ENCODE measurements at regions not wholly inside any gene's neighbourhood (a gene's known extent, or its start where the extent isn't known, plus 50 kb on each side); places are given as distances from the start of the nearest gene placed in this dataset.
"Not testable (repeated sequence)": the region's sequence is repeated elsewhere in the genome, so short reads cannot be mapped to it uniquely, and the experiment has no call there.

- DNase-seq: no peak
Measured at GRCh38 chr15:38819387-38819950, 254.9 kb upstream of the RASGRP1 start.

- DNase-seq: no peak
Measured at GRCh38 chr15:38823263-38823662, 258.6 kb upstream of the RASGRP1 start.

GRCh38 chr15:38824719-38825118 is 260.1 kb upstream of the RASGRP1 start:
- no peak for DNase-seq

DNA sequence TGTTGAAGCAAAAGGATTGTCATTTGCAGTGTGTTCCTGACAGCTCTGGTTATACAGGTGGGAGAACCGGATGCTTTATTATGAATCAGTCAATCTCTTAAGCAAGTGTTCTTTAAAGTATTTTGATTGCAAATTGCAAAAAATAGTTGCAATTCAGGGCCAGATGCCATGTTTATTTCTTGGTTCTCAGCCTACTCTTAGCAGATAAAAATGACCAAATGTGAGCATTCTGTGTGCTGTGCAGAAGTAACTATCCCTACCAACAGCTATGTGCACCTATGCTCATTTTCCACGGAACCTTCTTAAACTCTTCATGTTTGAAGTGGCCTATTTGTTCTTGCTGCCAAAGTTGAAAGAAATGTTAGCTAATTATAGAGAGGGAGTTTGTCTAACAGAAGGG is 262.3 kb upstream of the RASGRP1 start:
- no peak for DNase-seq

- DNase-seq: no peak
Measured at GRCh38 chr15:38828031-38828532, 263.5 kb upstream of the RASGRP1 start.

DNA sequence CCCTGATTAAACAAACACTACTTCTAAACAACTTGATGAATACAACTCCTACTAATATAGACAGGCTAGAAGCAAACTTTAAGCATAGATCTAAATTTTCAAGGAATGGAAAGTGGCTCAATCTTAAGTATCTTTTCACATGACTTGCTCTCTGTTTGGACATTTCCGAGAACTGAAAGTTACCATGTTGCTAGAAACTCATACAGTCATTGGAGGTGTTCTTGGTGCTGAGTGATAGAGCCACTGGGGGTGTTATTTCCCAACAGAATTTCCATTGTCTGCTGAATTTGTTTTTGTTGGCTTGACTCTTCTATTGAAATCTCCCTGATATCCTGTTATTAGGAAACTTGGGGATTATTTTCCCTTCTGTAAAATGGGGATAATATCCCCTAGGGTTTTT is 264.5 kb upstream of the RASGRP1 start:
- DNase-seq: no peak

- DNase-seq: no peak
Measured at GRCh38 chr15:38842226-38842625, 277.6 kb upstream of the RASGRP1 start.

- DNase-seq: no peak
Measured at GRCh38 chr15:38843051-38843501, 278.5 kb upstream of the RASGRP1 start.

DNA sequence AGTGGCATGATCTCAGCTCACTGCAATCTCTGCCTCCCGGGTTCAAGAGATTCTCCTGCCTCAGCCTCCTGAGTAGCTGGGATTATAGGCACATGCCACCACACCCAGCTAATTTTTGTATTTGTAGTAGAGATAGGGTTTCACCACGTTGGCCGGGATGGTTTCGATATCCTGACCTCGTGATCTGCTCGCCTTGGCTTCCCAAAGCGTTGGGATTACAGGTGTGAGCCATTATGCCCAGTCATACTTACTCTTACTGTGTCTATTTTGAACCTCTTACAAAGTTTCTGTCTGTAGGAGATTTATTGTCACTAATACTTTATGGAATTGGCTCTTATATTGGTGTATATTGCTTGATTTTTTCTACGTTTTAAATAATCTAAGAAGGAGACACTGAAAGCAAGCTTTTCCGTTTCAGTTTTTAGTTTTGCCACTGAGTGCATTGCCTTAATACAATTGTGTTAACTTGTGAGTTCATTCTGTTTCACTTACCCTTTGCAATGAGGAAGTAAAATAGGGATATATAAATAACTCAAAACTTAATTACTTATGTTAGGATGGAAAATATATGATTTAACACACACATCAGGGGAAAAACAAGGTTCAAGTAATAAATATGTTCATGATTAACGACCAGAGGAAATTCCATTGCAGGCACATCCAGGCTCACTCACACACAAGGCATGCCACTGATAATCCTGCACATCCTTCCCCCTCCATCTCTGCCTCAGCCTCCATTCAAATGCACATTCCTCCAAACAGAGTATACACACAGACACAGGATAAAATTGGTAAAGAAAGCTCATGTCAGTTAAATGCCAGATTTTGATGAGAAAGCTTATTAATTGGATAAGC is 279.3 kb upstream of the RASGRP1 start:
- DNase-seq: no peak

DNA sequence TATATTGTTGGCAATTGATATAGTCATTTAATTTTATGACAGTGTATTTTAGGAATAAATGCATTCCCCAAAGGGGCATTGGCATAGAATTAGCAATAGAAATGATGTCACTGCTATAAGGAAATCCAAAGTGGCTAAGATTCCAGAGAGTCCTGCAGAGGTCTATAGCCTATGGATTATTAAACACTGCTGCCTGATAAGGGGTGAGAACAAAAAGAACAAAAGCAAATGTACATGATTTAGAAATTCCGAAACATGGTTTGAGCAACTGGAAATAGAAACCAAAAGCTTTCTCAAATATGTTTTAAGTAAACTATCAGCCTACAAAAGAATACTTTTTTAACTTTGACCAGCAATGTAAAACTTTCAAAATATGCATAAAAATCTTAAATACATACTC is 280.1 kb upstream of the RASGRP1 start:
- no peak for DNase-seq

- DNase-seq: no peak
Measured at GRCh38 chr15:38846346-38846745, 281.7 kb upstream of the RASGRP1 start.

DNA sequence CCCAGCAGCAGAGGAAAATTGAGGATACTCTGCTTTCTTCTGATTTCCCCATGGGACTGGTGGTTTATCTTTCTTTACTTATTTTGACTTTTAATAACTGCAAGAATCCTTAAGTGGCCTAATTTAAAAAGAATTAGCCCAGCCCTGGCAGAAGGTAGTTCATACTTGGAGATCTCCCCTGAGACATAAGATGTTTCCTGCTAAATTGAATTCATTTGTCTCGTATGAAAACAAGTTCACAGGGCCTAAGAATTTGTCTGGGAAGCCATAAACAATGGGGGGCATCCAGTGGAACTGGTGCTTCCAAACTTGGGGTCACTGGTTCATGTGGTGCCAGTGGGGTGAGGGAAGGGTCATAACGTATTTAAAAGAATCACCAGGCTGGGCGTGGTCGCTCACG is 283.1 kb upstream of the RASGRP1 start:
- DNase-seq: no peak

DNA sequence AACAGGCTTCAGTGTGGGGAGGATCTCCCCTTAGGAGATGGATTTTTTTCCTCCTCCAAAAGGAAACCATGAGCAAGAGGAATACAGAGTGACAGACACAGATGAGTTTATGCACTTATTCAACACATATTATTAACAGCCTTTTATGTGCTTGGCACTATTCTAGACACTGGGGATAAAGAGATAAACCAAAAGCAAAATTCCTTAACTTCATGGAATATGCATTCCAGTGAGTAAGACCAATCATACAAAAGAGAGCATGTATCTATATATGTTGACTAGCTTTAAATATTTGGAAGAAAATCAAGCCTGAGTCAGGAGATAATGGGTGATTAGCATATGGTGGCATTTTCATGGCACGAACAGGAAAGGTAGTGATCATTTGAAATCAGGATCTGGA is 284.4 kb upstream of the RASGRP1 start:
- DNase-seq: no peak

DNA sequence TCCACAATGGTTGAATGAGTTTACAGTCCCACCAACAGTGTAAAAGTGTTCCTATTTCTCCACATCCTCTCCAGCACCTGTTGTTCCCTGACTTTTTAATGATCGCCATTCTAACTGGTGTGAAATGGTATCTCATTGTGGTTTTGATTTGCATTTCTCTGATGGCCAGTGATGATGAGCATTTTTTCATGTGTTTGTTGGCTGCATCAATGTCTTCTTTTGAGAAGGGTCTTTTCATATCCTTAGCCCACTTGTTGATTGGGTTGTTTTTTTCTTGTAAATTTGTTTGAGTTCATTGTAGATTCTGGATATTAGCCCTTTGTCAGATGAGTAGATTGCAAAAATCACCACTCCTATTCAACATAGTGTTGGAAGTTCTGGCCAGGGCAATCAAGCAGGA is 287.6 kb upstream of the RASGRP1 start:
- DNase-seq: not testable (repeated sequence)

DNA sequence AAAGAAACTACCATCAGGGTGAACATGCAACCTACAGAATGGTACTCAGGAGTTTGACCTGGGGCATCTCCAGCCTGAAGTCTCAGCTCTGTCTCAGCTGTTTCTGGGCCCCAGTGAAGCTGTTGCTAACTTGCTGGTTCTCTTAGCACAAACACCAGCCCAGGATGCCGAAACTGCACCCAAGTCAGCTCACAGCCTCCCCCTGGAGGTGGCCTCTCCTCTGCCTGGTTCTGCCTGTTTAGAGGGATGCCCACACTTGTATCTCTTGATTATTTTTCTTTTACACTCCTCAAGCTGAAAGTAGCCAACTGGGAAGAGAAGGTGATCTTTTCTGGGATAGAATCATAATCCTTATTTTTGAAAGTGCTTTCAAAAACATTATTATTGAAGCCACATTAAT is 289.0 kb upstream of the RASGRP1 start:
- DNase-seq: no peak

- DNase-seq: no peak
Measured at GRCh38 chr15:38854506-38854905, 289.9 kb upstream of the RASGRP1 start.

DNA sequence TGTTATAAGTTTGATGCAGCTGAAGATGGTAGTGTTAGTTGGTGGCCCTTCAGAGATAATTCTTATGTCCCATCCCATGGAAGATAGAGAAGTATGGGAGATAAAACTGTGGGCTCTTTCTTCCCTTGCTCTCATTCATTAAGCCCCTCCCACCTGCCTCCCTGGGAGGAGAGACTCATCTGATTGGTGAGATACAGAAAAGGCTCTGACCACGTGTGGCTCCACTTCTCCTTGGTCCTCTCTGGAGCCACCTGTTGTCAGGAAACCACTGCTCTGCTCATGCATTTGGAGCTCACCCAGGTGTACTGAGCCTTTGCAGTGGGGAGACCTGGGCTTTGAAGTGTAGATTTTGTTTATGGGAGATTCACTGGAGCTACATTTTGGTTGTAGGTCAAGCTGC is 293.2 kb upstream of the RASGRP1 start:
- no peak for DNase-seq

DNA sequence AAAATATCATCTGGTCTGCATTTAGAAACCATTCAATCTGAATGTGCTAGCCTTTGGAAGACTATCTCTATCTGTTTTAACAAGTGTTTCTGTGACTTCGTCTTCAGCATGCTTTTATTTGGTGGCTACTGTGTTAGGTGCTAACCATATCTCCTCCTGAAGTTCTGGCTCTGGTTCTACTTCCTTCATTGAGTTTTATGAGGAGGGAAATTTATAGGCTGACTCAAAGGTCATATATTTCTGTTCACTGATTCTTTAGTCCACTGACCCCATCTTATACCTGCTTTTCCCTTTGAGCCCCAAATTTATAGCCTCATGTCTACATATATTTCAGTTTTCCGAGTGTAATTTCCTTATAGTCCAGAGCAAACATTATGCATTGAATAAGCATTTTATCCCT is 295.0 kb upstream of the RASGRP1 start:
- no peak for DNase-seq

- DNase-seq: no peak
Measured at GRCh38 chr15:38860253-38860652, 295.6 kb upstream of the RASGRP1 start.

DNA sequence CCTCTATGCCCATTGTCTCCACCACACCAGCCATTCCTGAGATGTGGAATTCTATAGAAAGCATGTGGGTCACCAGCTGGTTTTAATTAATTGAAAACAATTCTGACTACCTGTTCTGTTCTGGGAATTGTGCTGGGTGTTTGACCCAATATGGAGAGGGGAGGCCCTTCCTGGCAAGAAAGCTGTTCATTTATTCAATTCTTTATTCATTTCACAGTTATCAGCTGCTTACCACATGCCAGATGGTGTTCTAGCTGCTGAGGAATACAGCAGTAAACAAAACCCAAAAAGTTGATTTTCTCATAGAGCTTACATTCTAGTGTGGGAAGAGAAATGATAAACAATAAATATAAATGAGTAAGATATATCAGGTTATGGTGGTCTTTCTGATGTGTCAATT is 296.1 kb upstream of the RASGRP1 start:
- no peak for DNase-seq

- no peak for DNase-seq
Measured at GRCh38 chr15:38861108-38861507, 296.5 kb upstream of the RASGRP1 start.

DNA sequence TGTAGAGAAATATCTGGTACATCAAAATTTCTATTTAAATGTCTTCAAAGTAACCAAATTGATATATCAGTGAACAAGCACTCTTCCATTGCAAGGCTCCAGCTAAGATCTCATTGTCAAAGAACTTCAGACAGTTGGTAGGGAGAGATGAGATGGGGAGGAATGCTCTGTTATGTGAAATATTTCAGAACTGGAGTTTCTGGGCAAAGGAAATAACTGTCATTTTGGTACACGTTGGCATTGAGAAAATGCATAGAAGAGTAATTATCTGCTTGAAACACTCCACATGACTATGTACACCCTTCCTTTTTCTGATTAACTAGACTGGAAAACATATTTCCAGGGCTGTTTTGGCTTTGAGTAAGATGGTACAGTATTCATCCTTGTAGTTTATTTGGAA is 297.5 kb upstream of the RASGRP1 start:
- no peak for DNase-seq

DNA sequence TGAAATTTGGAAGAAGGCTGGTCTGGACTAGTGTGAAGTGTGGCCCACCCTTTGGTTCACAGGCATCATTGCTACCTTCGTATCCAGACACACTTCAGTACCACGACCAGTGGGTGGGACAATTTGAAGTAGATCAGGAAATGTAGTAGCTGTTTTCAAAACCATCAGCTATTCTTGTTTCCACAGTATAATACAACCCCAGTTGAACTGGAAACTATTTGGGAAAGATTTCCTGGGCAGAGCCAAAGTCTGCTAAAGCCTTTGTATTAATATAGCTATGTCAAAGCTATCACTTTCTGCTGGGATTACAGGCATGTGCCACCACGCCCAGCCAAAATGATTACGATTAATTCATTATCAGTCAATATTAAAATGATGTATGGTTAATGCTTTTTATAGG is 298.8 kb upstream of the RASGRP1 start:
- no peak for DNase-seq

DNA sequence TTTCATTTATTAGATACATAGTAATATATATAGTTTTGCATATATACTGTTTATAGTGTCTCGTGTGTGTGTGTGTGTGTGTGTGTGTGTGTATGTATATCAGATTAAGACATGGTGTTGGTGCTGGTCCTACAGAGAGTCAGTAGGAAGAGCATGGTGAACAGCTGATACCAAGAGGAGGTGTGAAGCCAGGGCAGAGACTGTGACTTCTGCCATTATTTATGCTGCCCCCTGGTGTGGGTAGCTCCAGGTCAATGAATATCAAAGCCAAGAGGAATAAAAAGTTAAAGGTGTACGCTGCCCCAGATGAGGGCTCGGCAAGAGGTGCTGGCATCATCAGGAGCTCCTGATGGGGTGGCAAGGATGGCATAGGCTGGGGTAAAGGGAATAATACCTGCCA is 299.5 kb upstream of the RASGRP1 start:
- DNase-seq: no peak

Measured in SHP77 treated with DMSO at 0.1 percent for 48 hours (cell line).